H1 (cell line): ENCODE measurements at regions not wholly inside any gene's neighbourhood (a gene's known extent, or its start where the extent isn't known, plus 50 kb on each side); places are given as distances from the start of the nearest gene placed in this dataset.

ENCODE experiments used
- CHD7 ChIP-seq: fragments of 300-600 bp; sonication (generic); IDR thresholded peaks from 2 replicates; pipeline ENCODE4 v1.7.1; 2012; ENCODE audit warnings: low read length, moderate library complexity, mild to moderate bottlenecking, inconsistent platforms; ENCODE audit not compliant: insufficient replicate concordance
- GABPA ChIP-seq: IDR thresholded peaks from 2 replicates; pipeline ENCODE4 v1.6.1; 2011; ENCODE audit warnings: mild to moderate bottlenecking, low read length, moderate library complexity, borderline replicate concordance; ENCODE audit not compliant: insufficient read depth
- JUND ChIP-seq: IDR thresholded peaks from 2 replicates; pipeline ENCODE4 v1.6.1; 2011; ENCODE audit warnings: mild to moderate bottlenecking, improper control_type of control experiment, low read length
- SAP30 ChIP-seq: fragments of 300-600 bp; sonication (generic); IDR thresholded peaks from 2 replicates; pipeline ENCODE4 v1.7.1; 2012; ENCODE audit warnings: low read length, moderate library complexity, mild to moderate bottlenecking, inconsistent platforms; ENCODE audit not compliant: insufficient read depth, insufficient replicate concordance
- SP4 ChIP-seq: IDR thresholded peaks from 2 replicates; pipeline ENCODE4 v1.6.1; 2012; ENCODE audit warnings: low read length, inconsistent platforms

GRCh38 chr4:165806613-165807012, 66.4 kb upstream of the TLL1 start (continued):
- TF ChIP-seq CHD7 (no peak), GABPA (no peak), SAP30 (no peak), SP4 (no peak), JUND (no peak)
